ENCODE measurements at regions not wholly inside any gene's neighbourhood (a gene's known extent, or its start where the extent isn't known, plus 50 kb on each side); places are given as distances from the start of the nearest gene placed in this dataset.

GRCh38 chr6:108751851-108752732, 96.1 kb upstream of the ARMC2 start:
- H3K9me3 ChIP-seq (ENCODE audit: low read depth) = no peaks in the 10 kb centered on the region
- H3K9me2 ChIP-seq (replicated peaks; ENCODE audit: insufficient read depth) = no peaks in the 10 kb centered on the region
- H4K20me1 ChIP-seq (ENCODE audit: insufficient read depth, poor library complexity, severe bottlenecking) = no peaks in the 10 kb centered on the region
- WGBS (ENCODE audit: low lambda C conversion rate, missing lambda C conversion rate) = 78% methylated on average over 5 of the region's 5 CpGs
- H3K4me1 ChIP-seq (ENCODE audit: insufficient read depth) = peaks cover 20% of the 10 kb centered on the region
- no peak overlapping the region for H3K4me2 ChIP-seq
- H3K27me3 ChIP-seq = no peaks in the 10 kb centered on the region
- DNase-seq (ENCODE audit: low spot score) = no peak
- TF ChIP-seq EZH2phosphoT487 (IDR thresholded peaks at IDR 0.05; ENCODE audit: low read depth, severe bottlenecking, unreplicated experiment) (no peak), EZH2 (IDR thresholded peaks at IDR 0.05; ENCODE audit: borderline replicate concordance) (no peak), CTCF (IDR thresholded peaks at IDR 0.05; ENCODE audit: poor library complexity) (no peak)
- no peaks in the 10 kb centered on the region for H3K79me2 ChIP-seq
- H3K27ac ChIP-seq = no peak overlapping the region
- H3K4me3 ChIP-seq = no peak overlapping the region
- H3K36me3 ChIP-seq (replicated peaks; ENCODE audit: insufficient read depth, low read depth) = no peaks in the 10 kb centered on the region
- H2AFZ ChIP-seq = no peak overlapping the region

GRCh38 chr6:108752733-108753590, 95.3 kb upstream of the ARMC2 start:
- no peaks in the 10 kb centered on the region for H3K9me3 ChIP-seq (ENCODE audit: low read depth)
- H3K4me1 ChIP-seq (ENCODE audit: insufficient read depth) = peaks cover 14% of the 10 kb centered on the region
- H2AFZ ChIP-seq = no peak overlapping the region
- H3K4me2 ChIP-seq = no peak overlapping the region
- WGBS (ENCODE audit: low lambda C conversion rate, missing lambda C conversion rate) = 48% methylated on average over 9 of the region's 9 CpGs
- H4K20me1 ChIP-seq (ENCODE audit: insufficient read depth, poor library complexity, severe bottlenecking) = no peaks in the 10 kb centered on the region
- H3K27me3 ChIP-seq = no peaks in the 10 kb centered on the region
- no peaks in the 10 kb centered on the region for H3K79me2 ChIP-seq
- H3K9me2 ChIP-seq (replicated peaks; ENCODE audit: insufficient read depth) = no peaks in the 10 kb centered on the region
- H3K36me3 ChIP-seq (replicated peaks; ENCODE audit: insufficient read depth, low read depth) = no peaks in the 10 kb centered on the region
- no peak for DNase-seq (ENCODE audit: low spot score)
- no peak overlapping the region for H3K27ac ChIP-seq
- no peak for TF ChIP-seq EZH2 (IDR thresholded peaks at IDR 0.05; ENCODE audit: borderline replicate concordance)
- TF ChIP-seq EZH2phosphoT487 (IDR thresholded peaks at IDR 0.05; ENCODE audit: low read depth, severe bottlenecking, unreplicated experiment) = no peak
- no peak for TF ChIP-seq CTCF (IDR thresholded peaks at IDR 0.05; ENCODE audit: poor library complexity)
- H3K4me3 ChIP-seq = no peak overlapping the region

GRCh38 chr6:108755257-108756240, 92.7 kb upstream of the ARMC2 start:
- no peaks in the 10 kb centered on the region for H3K27me3 ChIP-seq
- H3K9me3 ChIP-seq (ENCODE audit: low read depth) = no peaks in the 10 kb centered on the region
- WGBS (ENCODE audit: low lambda C conversion rate, missing lambda C conversion rate) = 70% methylated on average over 3 of the region's 3 CpGs
- no peak for TF ChIP-seq EZH2phosphoT487 (IDR thresholded peaks at IDR 0.05; ENCODE audit: low read depth, severe bottlenecking, unreplicated experiment)
- TF ChIP-seq CTCF (IDR thresholded peaks at IDR 0.05; ENCODE audit: poor library complexity) = no peak
- TF ChIP-seq EZH2 (IDR thresholded peaks at IDR 0.05; ENCODE audit: borderline replicate concordance) = no peak
- H3K27ac ChIP-seq = no peak overlapping the region
- no peaks in the 10 kb centered on the region for H3K79me2 ChIP-seq
- no peak overlapping the region for H2AFZ ChIP-seq
- peaks cover 17% of the 10 kb centered on the region for H3K4me1 ChIP-seq (ENCODE audit: insufficient read depth)
- no peaks in the 10 kb centered on the region for H4K20me1 ChIP-seq (ENCODE audit: insufficient read depth, poor library complexity, severe bottlenecking)
- no peak overlapping the region for H3K4me3 ChIP-seq
- no peaks in the 10 kb centered on the region for H3K9me2 ChIP-seq (replicated peaks; ENCODE audit: insufficient read depth)
- H3K4me2 ChIP-seq = no peak overlapping the region
- H3K36me3 ChIP-seq (replicated peaks; ENCODE audit: insufficient read depth, low read depth) = no peaks in the 10 kb centered on the region
- DNase-seq (ENCODE audit: low spot score) = no peak

Data from hepatocyte (in vitro differentiated cells).